ENCODE measurements at regions not wholly inside any gene's neighbourhood (a gene's known extent, or its start where the extent isn't known, plus 50 kb on each side); places are given as distances from the start of the nearest gene placed in this dataset.

- DNase-seq, result no peak
Measured at GRCh38 chr16:64638766-64639165, 483.1 kb downstream of the CDH11 start.

- no peak for DNase-seq
Measured at GRCh38 chr16:64629622-64630021, 492.2 kb downstream of the CDH11 start.

- no peak for DNase-seq
Measured at GRCh38 chr16:64627781-64628180, 494.1 kb downstream of the CDH11 start.

GRCh38 chr16:64627288-64627687 is 494.6 kb downstream of the CDH11 start:
- DNase-seq, result no peak

- DNase-seq, result no peak
Measured at GRCh38 chr16:64626776-64627175, 495.1 kb downstream of the CDH11 start.

- no peak for DNase-seq
Measured at GRCh38 chr16:64621616-64622015, 500.2 kb downstream of the CDH11 start.

GRCh38 chr16:64617836-64618476 is 503.9 kb downstream of the CDH11 start:
- no peak for DNase-seq

- DNase-seq, result peak; percentile 35
Measured at GRCh38 chr16:64615630-64616280, 506.1 kb downstream of the CDH11 start.

- no peak for DNase-seq
Measured at GRCh38 chr16:64596196-64596595, 525.7 kb downstream of the CDH11 start.

GRCh38 chr16:64590513-64590912 is 531.4 kb downstream of the CDH11 start:
- no peak for DNase-seq

- DNase-seq, result no peak
Measured at GRCh38 chr16:64589836-64590235, 532.0 kb downstream of the CDH11 start.

GRCh38 chr16:64586781-64587180 is 535.1 kb downstream of the CDH11 start:
- no peak for DNase-seq

GRCh38 chr16:64585367-64585766 is 536.5 kb downstream of the CDH11 start:
- no peak for DNase-seq

GRCh38 chr16:64580558-64580957 is 541.3 kb downstream of the CDH11 start:
- no peak for DNase-seq

- DNase-seq, result no peak
Measured at GRCh38 chr16:64579712-64580111, 542.2 kb downstream of the CDH11 start.

GRCh38 chr16:64545768-64546167 is 576.1 kb downstream of the CDH11 start:
- no peak for DNase-seq

GRCh38 chr16:64544859-64545258 is 577.0 kb downstream of the CDH11 start:
- DNase-seq, result no peak

GRCh38 chr16:64543441-64543840 is 578.4 kb downstream of the CDH11 start:
- no peak for DNase-seq

- no peak for DNase-seq
Measured at GRCh38 chr16:64543031-64543430, 578.8 kb downstream of the CDH11 start.

- DNase-seq, result no peak
Measured at GRCh38 chr16:64542152-64542551, 579.7 kb downstream of the CDH11 start.

GRCh38 chr16:64541621-64542020 is 580.2 kb downstream of the CDH11 start:
- DNase-seq, result no peak

GRCh38 chr16:64540434-64540833 is 581.4 kb downstream of the CDH11 start:
- no peak for DNase-seq

GRCh38 chr16:64539811-64540371 is 582.0 kb downstream of the CDH11 start:
- DNase-seq, result no peak

- no peak for DNase-seq
Measured at GRCh38 chr16:64534180-64534780, 587.6 kb downstream of the CDH11 start.

Data from NCI-H510A treated with DMSO at 0.1 percent for 48 hours (cell line).